ENCODE measurements at regions not wholly inside any gene's neighbourhood (a gene's known extent, or its start where the extent isn't known, plus 50 kb on each side); places are given as distances from the start of the nearest gene placed in this dataset.
A peak's percentile ranks its signal among the peaks of the same experiment; 100 is the strongest.

DNA sequence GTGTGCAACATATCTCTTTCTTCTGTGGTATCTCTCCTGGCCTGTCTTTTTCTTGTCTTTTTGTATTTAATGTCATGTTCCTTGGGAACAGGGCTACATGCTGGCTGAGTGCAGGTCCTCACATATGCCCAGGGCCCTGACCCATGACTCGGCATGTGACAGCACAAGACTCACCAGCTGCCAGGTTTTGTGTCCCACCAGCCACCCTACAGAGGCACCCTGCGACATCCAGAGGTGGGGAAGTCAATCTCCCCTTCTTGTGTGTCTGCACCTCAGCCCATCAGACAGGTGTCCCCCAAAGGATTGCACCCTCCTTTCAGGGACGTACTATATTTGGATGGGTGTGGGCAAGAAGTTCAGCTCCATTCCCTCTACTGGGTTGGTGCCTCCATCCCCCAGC, 576.3 kb downstream of the RNF144B start:
- no peak for DNase-seq (ENCODE audit: low spot score)

DNA sequence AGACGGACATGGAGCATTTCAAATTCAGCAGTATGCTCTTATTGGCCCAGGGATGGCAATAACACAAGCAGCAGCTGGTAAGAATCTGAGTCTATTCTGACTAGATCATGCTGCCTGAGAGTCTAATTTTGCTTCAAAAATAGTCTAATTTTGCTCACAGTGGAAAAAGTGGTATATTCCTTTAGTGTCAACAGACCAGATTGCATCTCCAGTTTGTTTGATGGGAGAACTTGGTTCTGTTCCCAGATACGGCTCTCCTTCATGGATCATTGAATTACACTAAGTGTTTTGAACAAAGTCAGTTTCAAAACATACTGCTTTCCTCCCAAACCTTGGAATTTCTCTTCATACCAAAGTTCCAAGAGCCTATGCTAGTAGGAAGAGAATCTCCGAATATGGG, 586.1 kb downstream of the RNF144B start:
- DNase-seq (ENCODE audit: low spot score): no peak

GRCh38 chr6:18976091-18976490, 588.9 kb downstream of the RNF144B start:
- DNase-seq (ENCODE audit: low spot score): no peak

DNA sequence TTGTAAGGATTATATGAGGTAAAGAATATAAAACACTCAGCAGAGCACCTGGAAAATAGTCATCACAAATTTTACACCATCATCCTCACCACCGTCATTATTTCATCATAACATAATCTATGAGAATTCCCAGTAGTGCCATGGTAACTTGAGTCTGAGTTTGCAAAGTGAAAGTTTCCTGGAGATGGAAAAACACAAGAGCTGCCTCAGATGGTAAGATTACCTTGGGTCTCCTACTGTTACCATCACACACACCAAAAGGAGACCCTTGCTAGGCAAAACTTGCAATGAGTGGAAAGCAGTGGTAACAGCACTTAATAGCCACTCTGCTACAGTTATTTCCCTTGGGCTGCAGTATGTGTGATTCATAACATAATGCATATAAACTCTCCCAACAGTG, 589.8 kb downstream of the RNF144B start:
- no peak for DNase-seq (ENCODE audit: low spot score)

- no peak for DNase-seq (ENCODE audit: low spot score)
These were observed 591.4 kb downstream of the RNF144B start for GRCh38 chr6:18978337-18979128.

DNA sequence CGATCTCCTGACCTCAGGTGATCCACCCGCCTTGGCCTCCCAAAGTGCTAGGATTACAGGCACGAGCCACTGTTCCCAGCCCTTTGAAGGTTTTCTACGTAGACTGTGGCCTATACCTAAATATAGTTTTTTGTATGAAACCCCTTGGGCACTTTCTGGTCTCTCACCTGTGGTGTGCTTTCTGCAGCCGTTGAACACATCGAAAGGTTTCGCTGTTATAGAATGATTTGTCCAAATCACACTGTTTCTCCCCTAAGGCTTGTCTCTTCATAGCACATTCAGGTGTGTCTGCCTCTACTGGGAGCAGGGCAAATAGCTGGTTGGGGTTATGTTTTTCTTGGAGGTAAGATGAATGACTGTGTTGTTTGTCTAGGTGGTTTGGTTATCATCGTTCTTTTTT, 597.9 kb downstream of the RNF144B start:
- DNase-seq (ENCODE audit: low spot score): no peak

DNA sequence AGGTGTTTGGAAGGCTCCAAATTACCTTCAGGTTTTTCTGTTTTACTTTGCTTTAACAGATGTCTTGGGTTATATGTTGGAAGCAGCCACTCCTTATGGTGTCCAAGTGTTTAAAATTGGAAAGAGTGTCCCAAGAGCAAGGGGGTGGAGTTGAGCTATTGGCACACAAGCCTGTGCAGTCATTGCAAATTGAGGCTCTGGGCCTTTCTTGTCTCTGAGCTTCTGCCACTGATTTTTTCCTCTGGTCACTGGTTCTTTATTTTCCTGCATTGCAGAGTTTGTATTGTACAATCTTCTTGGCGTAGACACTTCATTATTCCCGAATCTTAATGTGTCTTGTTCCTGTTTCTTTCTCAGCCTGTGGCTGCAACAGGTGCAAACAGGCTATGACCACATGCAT, 598.8 kb downstream of the RNF144B start:
- DNase-seq (ENCODE audit: low spot score): no peak

- DNase-seq (ENCODE audit: low spot score): no peak
These were observed 601.5 kb downstream of the RNF144B start for GRCh38 chr6:18988636-18989035.

DNA sequence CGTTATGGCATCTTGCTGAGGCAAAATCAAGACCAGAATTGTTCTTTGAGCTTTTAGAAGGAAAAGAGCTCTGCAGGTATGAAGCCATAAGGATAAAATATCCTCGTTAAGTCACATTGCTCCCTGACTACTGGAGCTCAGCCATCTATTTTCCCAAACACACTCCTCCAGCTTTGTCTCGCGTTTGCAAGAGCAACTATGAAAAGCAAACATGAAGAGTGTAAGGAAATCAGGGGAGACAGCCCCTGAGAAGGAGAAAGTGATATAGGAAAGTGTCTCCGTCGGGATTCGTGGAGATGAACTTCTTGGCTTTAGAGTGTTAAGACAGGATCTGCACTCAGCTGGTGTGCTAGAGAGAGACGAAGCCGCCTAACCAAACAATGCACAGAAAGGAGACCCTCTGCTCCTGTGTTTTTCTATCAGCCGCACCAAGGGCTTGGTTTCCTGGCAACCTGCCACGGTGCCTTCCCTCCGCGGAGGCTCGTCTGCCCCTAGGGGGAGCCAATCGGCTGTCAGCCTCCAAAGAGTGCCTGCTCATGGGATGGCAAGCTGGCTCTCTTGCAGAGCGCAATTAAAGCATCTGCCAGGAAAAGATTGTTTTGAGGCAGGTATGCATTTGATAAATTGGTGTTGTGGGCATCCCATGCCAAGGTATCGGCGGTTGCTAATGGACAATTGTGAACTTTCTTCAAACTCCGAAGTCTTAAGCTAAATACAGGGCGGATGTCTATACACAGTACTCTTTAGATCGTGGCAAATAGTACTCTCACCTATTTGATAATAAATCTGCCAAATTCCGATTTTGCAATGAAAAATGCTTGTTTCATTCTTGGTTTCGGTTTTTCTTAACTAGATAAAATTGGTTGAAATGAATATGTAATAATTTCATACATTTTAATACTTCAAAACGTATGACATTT, 603.2 kb downstream of the RNF144B start:
- DNase-seq (ENCODE audit: low spot score): peak; percentile 27

DNA sequence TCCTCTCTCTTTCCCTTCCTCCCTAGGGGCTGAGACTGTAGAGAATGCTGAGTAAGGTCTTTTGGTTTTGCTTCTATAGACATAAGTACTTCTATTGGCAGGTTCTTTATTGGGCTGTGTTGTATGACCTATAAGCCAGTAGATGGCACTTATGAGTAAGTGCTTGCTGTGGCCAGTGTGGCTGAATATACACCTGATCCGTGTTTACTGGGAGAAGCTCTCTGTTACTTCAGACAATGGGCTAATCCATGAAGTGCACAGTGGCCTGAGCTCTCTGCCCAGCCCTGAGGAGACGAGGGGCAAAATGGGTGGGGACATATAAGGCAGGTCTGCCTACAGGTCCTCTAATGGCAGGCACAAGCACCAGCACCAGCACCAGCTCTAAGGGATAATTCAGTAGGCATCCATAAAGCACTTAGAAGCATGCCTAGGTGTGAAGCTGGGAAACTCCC, 610.3 kb downstream of the RNF144B start:
- peak; percentile 12 for DNase-seq (ENCODE audit: low spot score)

DNA sequence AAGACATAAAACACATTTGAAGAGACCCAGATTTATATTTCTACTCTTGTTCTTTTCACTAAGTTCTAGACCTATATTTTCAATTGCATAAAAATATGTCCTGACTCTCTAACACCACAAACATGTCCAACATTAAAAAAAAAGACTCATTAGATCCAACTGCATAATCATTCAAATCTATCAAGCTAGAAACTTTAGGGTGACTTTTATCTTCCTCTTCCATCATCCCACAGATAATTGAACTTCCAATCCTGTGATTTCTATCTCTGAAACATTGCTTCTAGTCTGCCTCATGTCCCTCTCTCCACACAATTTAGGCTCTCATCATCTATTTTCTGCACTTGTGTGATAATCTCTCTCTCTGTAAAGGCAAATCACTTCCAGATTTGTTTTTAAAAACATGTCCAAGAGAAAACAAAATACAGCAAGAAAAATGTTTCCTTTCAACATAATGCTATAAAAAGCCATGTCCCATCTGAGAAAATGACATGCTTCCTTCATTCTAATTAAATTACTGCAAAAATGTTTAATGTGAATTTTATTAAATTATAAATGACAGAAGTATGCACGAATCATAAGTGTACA, 615.9 kb downstream of the RNF144B start:
- no peak for DNase-seq (ENCODE audit: low spot score)

DNA sequence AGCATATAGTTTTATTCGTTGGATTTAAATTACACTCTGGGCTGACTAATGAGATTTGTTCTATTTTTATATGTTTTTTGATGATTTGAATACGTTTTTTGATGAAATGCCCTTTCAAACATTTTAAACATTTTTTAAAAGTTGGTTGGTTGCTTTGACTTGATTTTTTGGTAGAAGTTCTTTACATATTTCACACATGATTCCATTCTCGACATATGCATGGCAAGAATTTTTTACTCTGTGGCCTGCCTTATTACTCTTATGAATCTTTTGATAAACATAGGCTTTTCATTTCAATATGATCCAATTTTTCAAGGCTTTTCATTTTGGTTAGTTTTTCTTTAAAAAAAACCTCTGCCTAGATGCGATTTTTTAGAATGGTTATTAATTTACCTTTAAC, 617.0 kb downstream of the RNF144B start:
- DNase-seq (ENCODE audit: low spot score): no peak

DNA sequence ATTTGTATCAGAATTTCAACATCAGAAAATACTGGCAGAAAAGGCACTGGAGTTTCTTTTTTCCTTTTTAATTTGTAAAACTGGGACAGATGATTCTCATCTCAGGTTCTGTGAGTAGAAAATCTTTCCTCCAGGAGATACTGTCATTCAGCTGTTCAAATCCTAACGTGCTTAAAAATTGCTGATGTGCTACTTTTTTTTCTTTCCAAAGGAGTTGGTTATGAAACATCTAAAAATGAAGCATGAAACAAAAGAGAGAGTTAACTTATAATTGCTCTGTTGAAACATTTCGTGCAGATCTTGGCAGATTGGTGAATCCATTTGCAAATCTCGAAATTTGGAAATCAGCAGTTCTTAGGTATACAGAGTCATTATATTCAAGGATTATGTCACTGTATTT, 622.6 kb downstream of the RNF144B start:
- no peak for DNase-seq (ENCODE audit: low spot score)

DNA sequence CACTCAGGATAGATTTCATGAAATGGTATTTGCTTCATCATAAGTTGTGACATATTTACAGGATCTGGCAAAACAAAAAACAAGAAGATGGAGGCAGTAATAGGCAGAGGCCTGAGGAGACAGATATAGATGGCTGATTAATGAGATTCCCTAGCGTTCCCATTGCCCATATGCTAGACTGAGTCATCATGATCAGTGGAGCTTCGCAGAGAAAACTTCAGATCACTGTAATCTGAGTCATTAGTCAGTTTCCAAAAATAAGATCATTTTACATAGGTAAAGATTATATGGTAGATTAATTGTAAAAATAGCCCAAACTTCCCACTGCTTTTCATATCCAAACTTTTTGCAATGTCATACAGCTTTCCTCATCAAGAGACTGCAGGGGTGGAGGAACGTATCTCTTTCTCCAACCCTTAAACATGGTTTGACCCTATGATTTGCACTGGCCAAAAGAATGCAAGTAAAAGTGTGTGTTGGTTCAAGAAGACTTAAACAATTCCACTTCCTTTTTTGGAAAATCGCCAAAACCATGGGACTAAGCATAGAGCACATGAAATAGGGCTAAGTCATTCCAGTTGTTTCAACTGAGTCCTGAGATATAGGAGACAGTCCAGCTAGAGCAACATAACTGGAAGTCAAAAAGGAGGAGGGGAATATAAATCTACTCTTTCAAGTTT, 626.0 kb downstream of the RNF144B start:
- no peak for DNase-seq (ENCODE audit: low spot score)

GRCh38 chr6:19024737-19025136, 637.6 kb downstream of the RNF144B start:
- DNase-seq (ENCODE audit: low spot score): no peak

DNA sequence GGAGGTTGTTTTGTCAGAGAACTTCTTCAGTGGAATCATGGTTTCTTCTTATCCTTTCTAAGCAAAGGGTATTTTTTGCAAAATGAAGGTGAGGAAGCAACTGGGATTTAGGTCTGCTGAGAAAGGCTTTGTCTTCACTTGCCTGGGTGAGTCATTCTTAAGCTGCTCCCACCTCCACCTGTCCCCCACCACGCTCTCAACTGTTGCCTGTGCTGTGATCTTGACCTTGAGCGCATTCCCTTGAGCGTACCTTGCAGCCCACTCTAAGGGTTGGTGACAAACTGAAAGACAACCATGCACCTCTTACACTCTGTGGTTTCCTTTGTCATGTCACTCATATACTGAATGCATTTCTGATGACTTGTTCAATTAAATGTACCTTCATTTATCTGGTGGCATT, 641.1 kb downstream of the RNF144B start:
- no peak for DNase-seq (ENCODE audit: low spot score)

DNA sequence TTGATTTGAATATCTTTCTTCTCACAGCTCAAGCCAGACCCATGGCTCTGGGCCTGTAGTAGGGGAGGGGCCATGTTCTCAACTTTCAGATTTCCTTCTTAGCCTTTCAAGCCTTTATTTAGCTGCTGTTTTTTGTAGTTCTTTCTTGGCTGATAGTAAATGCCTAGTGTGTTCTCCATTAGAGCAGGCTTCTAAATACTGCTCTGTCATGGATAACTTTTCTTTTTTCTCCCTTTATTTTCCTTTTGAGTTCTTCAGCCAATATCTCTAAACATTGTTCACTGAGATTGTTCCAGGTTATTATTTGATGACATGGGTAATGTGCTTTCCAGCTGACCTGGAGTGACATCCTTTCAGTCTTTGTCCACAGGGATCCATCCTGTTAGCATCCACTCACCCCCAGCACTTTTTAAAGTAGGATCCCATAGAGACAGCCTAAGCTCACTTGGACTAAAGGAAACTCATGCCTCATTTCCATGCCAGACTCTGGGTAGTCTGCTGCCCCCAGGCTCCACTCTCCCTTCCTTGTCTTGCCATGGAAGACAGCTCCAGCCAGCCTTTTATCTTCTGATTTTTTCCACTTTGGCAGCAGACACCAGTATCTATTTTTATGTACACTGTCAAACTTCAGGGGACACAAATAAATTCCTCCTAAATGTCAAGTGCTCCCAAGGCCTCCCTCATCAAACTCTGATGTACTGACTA, 645.6 kb downstream of the RNF144B start:
- no peak for DNase-seq (ENCODE audit: low spot score)

- no peak for DNase-seq (ENCODE audit: low spot score)
These were observed 646.5 kb downstream of the RNF144B start for GRCh38 chr6:19033683-19034082.

DNA sequence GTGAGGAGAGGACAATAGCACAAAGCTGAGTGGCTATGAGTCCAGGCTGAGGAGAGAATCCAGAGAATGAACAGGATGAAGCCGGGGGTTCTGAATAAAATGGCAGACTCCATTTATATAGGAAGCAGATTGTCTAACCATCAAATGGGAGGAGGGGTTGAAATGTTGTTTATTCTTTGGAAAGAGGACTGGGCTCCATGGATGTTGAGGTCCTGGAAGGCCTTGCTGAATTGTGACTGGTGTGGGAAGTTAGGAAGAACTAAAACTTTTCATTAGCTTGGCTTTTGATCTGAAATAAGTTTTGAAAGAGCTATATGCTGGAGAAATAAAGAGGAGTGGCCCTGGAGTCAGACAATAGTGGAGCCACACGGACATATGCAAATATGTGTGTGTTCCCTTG, 647.8 kb downstream of the RNF144B start:
- no peak for DNase-seq (ENCODE audit: low spot score)

DNA sequence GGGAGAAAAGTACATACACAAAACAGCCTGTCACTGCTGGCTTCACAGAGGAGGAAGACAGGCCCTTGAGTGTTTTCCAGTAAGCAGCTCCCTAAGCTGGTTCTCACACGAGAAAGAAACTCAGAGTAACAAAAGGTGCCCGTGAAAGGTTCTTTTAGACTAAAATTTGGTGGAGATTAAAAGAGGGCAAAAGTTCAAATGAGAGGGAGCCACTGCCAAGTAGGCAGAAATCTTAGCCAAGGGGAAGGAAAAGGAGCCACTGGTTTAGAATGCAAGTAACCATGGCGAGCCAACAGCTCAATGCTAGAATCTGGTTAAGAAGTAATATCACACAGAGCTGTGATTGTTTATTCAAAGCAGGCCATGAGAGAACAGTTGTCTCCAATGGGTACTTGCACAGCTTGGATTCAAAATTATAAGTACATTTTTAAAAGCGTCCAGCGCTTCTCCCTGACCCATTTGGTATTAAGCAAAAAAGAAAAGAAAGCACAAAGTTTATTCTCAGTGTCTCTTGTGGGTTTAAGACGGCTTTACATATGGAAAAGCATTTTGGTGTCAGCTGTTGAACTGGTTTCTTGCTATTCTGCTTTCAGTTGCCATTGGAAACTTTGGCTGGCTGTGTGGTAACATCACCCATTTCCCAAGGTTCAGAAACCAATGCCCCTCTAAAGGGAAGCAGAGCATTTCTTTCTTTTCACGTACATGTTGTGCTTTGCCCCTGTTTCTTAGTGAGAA, 648.5 kb downstream of the RNF144B start:
- DNase-seq (ENCODE audit: low spot score): no peak

GRCh38 chr6:19036196-19036555, 649.0 kb downstream of the RNF144B start:
- no peak for DNase-seq (ENCODE audit: low spot score)

Measured in hepatic stellate cell (primary cell).